GM21423 (cell line): ENCODE measurements at regions not wholly inside any gene's neighbourhood (a gene's known extent, or its start where the extent isn't known, plus 50 kb on each side); places are given as distances from the start of the nearest gene placed in this dataset.

Experiments used
- ATAC-seq: cut with Tn5 transposase; IDR thresholded peaks from one replicate; pipeline ENCODE4 v1.9.1; 2021; ENCODE audit warnings: mild to moderate bottlenecking, moderate library complexity; ENCODE audit not compliant: unreplicated experiment

- ATAC-seq, result no peak
Measured at GRCh38 chr5:26237489-26237888, 800.9 kb downstream of the CDH9 start.

- ATAC-seq, result no peak
Measured at GRCh38 chr5:26236936-26237335, 801.5 kb downstream of the CDH9 start.

- ATAC-seq, result no peak
Measured at GRCh38 chr5:26232706-26233105, 805.7 kb downstream of the CDH9 start.

GRCh38 chr5:26231316-26231715, 807.1 kb downstream of the CDH9 start:
- no peak for ATAC-seq

GRCh38 chr5:26229848-26230247, 808.5 kb downstream of the CDH9 start:
- ATAC-seq, result no peak

- ATAC-seq, result no peak
Measured at GRCh38 chr5:26227245-26227644, 811.1 kb downstream of the CDH9 start.

- no peak for ATAC-seq
Measured at GRCh38 chr5:26205121-26205520, 833.3 kb downstream of the CDH9 start.

GRCh38 chr5:26193626-26194025, 844.8 kb downstream of the CDH9 start:
- ATAC-seq, result no peak

GRCh38 chr5:26192486-26192885, 845.9 kb downstream of the CDH9 start:
- ATAC-seq, result no peak

- no peak for ATAC-seq
Measured at GRCh38 chr5:26181582-26181981, 856.8 kb downstream of the CDH9 start.

- no peak for ATAC-seq
Measured at GRCh38 chr5:26148569-26149107, 889.7 kb downstream of the CDH9 start.

GRCh38 chr5:26143259-26143658, 895.1 kb downstream of the CDH9 start:
- ATAC-seq, result no peak

GRCh38 chr5:26121338-26121737, 917.0 kb downstream of the CDH9 start:
- ATAC-seq, result no peak

GRCh38 chr5:26104175-26104574, 934.2 kb downstream of the CDH9 start:
- no peak for ATAC-seq

GRCh38 chr5:26060212-26060611, 978.2 kb downstream of the CDH9 start:
- no peak for ATAC-seq

GRCh38 chr5:26054594-26054993, 983.8 kb downstream of the CDH9 start:
- ATAC-seq, result no peak

- no peak for ATAC-seq
Measured at GRCh38 chr5:26034813-26035212, 1003.6 kb downstream of the CDH9 start.

GRCh38 chr5:26031481-26031880, 1006.9 kb downstream of the CDH9 start:
- no peak for ATAC-seq

GRCh38 chr5:26026044-26026443, 1012.3 kb downstream of the CDH9 start:
- no peak for ATAC-seq

- ATAC-seq, result no peak
Measured at GRCh38 chr5:26024774-26025173, 1013.6 kb downstream of the CDH9 start.

- no peak for ATAC-seq
Measured at GRCh38 chr5:26023361-26023760, 1015.0 kb downstream of the CDH9 start.

- ATAC-seq, result no peak
Measured at GRCh38 chr5:26014206-26014605, 1024.2 kb downstream of the CDH9 start.

- ATAC-seq, result no peak
Measured at GRCh38 chr5:26012078-26012477, 1026.3 kb downstream of the CDH9 start.

GRCh38 chr5:26009742-26010141, 1028.6 kb downstream of the CDH9 start:
- ATAC-seq, result no peak
